ENCODE measurements at regions not wholly inside any gene's neighbourhood (a gene's known extent, or its start where the extent isn't known, plus 50 kb on each side); places are given as distances from the start of the nearest gene placed in this dataset.

DNA sequence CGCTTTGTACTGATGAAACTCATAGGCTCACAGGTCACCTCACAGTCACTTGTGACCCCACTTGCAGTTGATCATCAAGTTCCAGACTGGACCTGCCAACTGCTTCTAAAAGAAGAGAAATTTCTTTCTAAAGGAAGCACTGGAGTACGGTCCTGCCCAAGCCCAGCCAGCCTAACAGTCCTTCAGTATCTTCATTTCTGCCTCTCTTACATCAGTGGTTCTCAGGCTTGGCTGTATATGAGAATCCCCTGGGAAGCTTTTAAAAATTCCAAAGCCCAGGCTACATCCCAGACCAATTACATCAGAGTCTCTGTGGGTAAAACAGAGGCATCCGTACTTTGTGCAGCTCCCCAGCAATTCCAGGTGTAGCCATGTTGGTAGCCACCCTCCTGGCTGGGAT lies 282.1 kb downstream of the NFIB start:
- in situ Hi-C loops (cut with HindIII; ENCODE audit: low sequenced_read_pairs) = no loop called here
- no peak for DNase-seq (ENCODE audit: low spot score)

DNA sequence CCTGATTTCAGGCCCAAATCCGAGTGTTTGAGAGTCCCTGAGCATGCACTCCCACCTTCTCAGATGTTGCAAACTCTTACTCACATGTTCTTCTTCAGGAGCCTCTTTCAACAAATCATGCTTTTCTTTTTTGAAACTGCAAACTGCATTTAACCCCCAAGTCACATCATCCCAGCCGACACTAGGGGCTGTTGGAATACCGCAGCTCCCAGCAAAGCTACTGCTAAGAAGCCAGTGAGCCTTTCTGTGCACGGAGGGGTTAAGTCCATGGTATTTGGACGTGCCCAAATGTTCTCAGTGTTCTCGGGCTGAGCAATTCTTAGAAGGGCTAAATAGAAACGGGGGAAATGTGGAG lies 282.9 kb downstream of the NFIB start:
- in situ Hi-C loops (cut with HindIII; ENCODE audit: low sequenced_read_pairs) = no loop called here
- DNase-seq (ENCODE audit: low spot score) = no peak

DNA sequence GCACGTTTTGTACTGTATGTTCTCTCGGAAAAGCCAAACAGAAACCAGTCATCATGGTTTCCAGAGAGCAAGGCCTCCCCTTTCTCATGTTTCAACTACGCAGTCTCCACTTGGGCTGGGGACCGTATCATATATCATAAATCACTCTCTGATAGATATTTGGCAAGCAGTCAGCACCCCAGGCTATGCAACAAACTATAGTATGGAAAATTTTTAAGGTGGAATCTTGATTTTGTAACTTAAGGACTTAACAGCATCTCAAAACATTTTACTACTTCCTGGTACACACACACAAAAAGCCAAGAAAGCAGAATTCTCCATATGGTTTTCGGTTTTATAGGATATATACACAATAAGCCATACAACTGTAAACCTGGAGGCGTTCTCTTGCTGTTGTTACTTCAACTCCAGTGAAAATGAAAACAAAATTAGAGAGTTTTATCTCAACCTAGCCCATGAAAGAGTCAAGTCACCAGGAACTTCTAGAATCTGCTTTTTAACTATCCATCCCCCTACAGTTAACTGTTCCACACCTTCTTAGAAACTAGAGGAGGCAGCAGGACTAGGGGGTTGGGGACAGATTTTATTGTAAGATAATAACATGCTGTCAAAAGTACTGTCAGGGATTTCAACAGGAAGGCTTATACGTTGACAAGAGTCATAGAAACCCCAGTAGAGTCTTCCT lies 283.4 kb downstream of the NFIB start:
- in situ Hi-C loops (cut with HindIII; ENCODE audit: low sequenced_read_pairs) = no loop called here
- DNase-seq (ENCODE audit: low spot score) = no peak

DNA sequence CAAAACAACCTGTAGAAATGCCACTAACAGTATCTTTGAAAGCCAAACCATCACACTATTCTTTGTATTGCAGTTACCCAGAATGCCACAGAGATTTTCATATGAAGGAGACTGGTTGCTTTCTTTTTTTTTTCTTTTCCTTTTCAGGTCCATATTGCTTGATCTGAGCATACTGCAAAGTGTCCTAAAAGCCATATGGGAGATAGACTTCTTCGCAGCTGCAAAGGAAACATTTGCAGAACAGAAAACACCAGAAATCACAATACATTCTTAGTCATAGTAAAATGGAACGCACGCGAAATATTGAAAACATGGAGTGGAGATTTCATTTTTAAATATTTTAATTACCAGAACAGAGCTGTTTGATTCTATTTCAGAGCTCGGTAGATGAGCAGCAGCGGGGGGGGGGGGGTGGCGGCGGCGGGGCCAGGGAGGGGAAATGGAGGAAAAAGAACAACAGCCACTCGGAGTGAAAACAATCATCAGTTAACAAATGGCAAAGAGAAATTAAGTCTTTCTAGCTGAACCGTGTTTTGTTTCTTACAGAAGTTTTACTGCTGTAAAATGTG lies 284.1 kb downstream of the NFIB start:
- in situ Hi-C loops (cut with HindIII; ENCODE audit: low sequenced_read_pairs) = no loop called here
- no peak for DNase-seq (ENCODE audit: low spot score)

DNA sequence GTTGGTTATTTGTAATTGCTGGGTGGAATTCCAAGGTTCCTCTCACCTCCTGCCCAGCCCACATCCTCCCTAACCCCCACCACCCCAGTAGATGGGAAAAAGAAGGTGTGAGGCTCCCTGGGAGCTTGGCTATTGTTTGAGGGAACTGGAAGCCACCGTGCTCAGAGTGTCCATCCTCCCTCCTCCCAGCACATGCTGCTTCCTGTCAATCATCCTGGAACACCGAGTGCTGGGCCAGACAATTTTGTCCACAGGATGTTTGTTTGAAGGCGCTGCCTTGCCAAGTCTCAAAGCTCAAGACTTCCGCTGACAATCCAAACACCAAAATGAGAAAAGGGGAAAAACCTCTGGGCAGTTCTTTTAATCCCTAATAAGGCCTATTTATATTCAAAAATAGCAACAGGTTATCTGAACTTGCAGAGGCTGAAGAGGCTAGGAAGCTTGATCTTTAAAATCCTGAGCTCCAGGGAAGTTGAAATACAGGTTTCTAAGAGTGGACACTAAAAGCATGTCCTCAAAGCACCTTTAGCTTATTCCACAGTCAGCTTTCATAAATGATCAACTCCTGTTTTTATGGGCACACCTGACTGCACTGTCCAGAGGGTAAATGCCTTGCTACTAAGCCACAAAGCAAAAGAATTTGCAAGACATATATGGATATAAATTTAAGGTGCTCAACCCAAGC lies 286.7 kb downstream of the NFIB start:
- in situ Hi-C loops (cut with HindIII; ENCODE audit: low sequenced_read_pairs) = no loop called here
- DNase-seq (ENCODE audit: low spot score) = no peak

DNA sequence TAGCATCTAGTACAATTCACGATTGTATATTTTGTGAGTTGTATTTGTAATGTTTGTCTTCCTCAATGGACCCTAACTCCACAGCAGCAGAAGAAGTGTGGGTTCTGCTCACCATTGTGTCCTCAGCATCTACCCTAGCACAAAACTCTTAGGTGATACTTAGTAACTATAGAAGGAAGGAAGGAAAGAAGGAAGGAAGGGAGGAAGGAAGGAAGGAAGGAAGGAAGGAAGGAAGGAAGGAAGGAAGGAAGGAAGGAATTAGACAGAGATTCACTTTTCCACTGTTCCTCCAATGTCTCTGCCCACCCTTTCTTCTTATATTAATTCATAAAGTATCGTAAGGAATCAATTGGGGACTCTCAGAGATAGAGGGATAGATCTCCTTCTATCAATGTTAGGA lies 288.2 kb downstream of the NFIB start:
- no peak for DNase-seq (ENCODE audit: low spot score)
- in situ Hi-C loops (cut with HindIII; ENCODE audit: low sequenced_read_pairs) = no loop called here

DNA sequence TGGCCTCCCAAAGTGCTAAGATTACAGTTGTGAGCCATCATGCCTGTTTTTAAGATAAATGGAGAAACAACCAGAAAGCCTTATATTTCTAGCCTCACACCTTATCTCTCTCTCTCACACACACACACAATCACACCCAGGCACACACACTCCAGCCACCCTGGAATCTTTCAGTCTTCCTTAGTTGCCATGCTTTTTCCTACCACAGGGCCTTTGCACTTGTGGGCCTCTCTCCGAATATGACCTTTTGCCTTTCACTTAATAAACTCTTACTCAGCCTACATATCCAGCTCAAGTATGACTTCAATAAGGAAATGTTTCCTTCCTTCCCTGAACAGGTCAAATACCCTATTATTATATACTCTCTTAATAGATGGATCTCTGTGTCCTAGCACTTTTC lies 290.7 kb downstream of the NFIB start:
- in situ Hi-C loops (cut with HindIII; ENCODE audit: low sequenced_read_pairs) = no loop called here

DNA sequence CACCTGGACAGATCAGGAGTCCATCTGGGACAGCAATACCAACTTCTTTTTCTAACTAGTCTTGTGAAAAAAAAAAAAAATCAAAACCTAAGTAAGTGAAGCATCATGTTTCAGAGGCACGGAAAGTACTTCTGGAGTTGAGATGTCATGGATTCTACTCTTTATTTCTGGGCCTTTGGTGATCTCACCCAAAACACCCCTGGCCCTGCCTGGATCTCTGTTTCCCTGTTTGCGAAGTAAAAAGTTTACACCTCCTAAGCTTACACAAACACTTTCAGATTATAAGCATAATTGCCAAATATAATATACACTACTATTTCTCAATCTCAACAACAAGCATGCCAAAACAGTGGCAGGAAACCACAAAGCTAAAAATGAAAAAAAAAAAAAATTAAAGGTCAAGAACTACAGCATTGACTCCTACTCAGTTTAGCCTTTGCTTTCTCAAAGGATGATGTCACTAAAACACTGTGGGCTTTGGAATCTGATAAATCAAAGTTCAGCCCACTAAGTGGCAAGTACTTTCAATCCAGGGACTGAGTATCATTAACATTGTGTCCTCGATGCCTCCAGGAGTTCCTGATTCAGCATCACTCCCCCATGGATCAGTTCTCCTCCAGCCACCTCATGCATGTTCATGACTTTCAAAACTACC lies 291.9 kb downstream of the NFIB start:
- DNase-seq (ENCODE audit: low spot score) = no peak
- in situ Hi-C loops (cut with HindIII; ENCODE audit: low sequenced_read_pairs) = no loop called here

More for the DNA sequence above, 290.7 kb downstream of the NFIB start:
- DNase-seq (ENCODE audit: low spot score) = no peak

DNA sequence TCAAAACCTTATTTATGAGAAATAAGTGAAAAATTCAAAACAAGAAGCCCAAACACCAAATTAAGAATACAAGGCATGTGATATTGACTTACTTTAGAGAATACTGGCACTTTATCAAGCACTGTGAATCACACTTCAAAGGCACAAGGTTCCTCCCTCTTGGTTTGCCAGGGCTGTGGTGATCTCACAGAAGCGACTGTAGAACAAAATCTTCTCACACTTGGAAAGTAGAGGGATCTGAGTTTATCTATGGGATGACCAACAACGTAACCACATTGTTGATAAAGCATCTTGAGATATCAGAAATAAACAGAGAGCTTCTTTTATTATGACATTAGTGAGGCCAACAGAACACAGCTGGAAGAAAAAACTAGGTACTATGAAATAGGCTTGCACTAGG lies 295.9 kb downstream of the NFIB start:
- no peak for DNase-seq (ENCODE audit: low spot score)
- in situ Hi-C loops (cut with HindIII; ENCODE audit: low sequenced_read_pairs) = no loop called here

DNA sequence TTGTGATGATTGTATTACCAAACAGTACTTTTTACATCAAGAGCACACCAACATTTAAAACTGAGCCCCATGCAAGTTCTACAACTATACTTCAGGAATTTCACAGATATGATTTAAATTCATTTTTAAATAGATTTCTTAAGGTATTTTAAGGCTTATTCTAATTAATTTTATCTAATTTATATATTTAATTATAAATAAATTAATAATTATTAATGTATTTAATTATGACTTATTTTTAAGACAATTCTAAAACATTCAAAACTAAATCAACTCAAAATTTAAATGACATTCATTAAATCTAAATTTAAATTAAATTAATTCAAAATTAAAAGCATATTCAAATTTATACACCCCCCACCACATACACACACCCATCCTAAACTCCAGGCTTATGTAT lies 299.2 kb downstream of the NFIB start:
- in situ Hi-C loops (cut with HindIII; ENCODE audit: low sequenced_read_pairs) = no loop called here

DNA sequence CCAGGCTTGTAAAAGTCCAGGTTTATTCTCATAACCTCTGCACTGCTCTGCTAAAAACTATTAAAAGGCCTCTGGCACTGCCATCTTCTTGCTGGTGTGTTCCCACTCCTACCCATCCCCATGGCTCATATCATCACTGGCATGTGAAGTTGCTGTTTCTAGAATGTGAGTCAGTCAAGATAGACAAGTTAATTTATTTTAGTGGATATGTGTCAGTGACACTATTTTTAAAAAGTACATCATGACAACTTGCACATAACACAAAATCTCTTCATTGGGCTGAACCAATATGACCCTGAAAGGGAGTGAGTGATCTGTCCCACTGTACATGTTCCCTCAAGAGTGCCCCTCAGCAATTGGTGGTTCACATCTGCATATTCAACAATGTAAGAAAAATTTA lies 299.7 kb downstream of the NFIB start:
- in situ Hi-C loops (cut with HindIII; ENCODE audit: low sequenced_read_pairs) = no loop called here
- no peak for DNase-seq (ENCODE audit: low spot score)

More for the DNA sequence above, 299.2 kb downstream of the NFIB start:
- no peak for DNase-seq (ENCODE audit: low spot score)

DNA sequence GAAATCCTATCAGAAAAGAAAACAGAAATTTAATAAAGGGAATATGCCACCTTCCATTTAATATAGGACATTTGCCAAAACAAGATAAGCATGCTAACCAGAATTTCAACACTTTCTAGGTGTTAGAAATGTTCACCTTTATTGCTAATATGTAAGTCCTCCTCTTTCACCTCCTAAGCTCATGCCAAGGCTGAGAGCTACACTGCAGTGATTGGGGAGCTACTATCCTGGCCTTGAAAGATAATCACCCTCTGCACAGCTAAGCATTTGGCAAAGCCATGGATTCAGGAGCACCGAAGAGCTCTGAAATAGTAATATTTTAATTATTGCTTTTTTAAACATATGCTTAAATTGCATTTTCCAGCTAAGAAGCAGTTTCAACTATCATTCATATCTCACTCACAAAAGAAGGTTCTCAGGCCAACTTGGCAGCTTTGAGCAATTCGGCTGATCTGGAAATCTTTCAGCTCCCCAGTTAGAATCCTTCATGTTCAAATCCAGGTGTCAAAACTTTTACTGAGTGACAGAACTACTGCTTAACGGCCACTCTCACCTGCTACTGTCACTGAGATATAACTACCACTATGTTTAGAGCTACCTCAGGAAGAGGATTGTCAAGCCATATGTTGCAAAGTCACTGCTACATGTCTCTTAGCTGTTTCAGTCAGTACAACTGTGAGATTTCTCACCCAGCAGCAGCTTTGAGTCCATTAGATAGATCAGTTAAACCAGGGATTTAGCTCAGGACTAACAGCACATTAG lies 302.0 kb downstream of the NFIB start:
- no peak for DNase-seq (ENCODE audit: low spot score)
- in situ Hi-C loops (cut with HindIII; ENCODE audit: low sequenced_read_pairs) = no loop called here

DNA sequence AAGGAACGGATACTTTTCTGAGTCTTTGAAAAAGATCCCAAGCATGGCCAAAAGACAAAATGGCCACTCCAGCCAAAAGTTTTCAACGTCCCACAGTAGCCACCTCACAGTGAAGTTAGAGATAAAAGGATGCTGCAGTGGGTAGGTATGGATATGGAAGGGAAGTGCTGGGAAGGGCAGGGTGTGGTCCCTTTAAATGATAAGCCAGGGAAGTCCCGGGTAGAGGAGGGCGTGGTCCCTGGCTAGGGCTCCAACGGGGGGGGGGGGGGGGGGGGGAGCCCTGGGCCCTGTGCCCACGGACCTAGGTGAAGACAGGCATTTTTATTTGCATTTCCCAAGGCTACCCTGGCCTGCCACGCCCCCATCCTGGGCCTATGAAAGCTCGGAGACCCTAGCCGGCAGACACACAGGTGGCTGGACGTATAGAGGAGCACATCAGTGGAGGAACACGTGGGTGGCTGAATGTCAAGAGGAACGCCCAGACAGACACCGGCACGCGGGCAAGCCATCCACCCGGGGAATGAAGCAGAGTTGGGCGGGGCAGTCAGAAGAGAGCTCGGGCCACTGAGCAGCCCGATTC lies 306.7 kb downstream of the NFIB start:
- DNase-seq (ENCODE audit: low spot score) = no peak
- in situ Hi-C loops (cut with HindIII; ENCODE audit: low sequenced_read_pairs) = no loop called here

DNA sequence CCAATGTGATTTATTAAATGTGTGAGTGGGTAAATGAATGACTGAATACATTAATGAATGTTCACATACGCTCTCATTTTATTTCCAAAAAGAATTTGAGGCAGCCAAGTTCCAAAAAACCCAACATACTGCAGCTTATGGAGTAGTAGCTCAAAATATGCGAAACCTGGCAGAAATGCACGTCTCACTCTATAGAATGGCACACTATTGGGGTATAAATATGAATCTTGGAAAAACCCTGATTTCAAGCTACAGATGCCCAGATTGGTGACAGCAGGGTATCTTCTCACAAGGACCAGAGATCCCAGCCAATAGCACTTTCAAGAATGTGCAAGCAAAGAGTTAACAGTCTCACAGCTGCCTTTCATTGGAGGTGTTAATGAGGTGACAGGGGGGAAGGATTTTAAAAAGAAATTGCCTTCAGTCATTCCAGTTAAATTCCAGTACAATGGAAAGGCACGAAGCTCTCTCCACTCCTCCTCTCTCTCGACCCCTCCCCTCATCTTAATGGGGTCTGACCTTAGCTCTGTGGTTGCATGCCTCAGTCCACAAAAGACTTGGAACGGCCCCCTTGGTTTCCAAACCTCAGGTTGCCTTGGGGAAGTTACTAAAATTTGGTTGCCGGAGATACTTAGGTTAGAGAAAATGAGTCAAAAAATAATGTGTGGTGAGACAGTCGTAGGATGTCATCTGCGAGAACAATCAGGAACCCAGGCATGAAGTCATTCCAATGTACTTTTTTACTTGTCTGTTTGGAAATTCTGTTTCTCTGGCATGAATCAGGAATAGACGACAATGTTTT lies 307.4 kb downstream of the NFIB start:
- in situ Hi-C loops (cut with HindIII; ENCODE audit: low sequenced_read_pairs) = no loop called here
- DNase-seq (ENCODE audit: low spot score) = no peak

DNA sequence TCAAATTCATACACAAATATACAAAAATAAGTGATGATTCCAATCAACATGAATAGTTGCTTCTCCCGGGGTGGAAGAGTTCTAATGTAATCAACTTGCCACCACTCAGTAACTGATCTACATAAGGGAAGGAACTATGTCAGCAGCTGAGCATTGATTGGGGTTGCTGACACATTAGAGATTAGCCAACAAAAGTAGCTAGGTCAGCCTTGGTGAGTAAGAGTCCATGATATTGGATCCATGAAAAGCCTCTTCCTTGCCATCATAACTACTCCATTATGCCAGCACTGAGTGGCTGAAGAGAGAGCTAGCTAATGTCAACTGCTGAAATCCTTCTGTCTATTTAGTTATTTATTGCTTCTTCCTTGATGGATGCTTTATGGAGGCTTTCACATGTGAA lies 309.8 kb downstream of the NFIB start:
- in situ Hi-C loops (cut with HindIII; ENCODE audit: low sequenced_read_pairs) = no loop called here
- no peak for DNase-seq (ENCODE audit: low spot score)

DNA sequence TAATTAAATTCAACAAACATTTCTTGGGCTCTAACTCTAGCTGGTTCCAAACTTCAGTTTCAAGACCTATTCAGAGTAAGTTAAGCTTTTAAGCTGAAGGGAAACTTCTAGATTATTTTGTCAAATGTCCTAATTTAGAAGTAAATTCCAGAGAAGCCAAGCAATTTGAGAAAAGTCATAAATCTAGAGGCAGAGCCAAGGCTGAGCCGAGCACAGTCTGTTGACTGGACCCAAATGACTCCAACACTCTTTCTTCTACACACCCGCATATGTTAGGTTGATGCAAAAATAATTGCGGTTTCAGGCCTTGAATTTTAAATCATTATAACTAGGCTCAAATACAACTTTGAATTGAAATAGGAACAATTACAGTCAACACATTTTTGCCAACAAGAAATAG lies 319.7 kb downstream of the NFIB start:
- in situ Hi-C loops (cut with HindIII; ENCODE audit: low sequenced_read_pairs) = no loop called here
- DNase-seq (ENCODE audit: low spot score) = no peak

DNA sequence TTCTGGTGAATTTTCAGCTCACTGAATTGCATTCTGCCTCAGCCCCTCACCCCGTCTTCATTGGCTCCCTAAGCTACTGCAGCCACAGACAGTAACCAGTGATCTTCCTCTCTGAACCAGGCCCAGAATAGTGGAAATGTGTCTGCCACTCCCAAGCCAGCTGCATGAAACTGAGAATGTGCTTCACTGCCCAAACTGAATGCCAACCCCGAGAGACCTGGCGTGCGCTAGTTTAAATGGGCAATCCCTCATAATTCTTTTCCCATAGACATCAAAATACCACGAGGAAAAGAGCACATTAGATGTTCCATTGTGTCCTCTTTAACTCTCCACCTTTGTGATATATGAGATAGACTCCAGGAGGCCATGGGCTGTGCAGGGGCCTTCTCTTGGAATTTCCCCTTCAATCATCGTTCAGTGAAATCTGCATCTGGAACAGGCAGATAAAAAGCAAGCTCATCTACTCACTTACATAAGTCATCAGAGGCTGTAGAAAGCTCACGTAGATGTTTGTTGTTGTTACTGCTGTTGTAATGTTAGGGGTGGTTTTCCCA lies 320.2 kb downstream of the NFIB start:
- DNase-seq (ENCODE audit: low spot score) = no peak
- in situ Hi-C loops (cut with HindIII; ENCODE audit: low sequenced_read_pairs) = no loop called here

All from G401 (cell line).